ENCODE measurements at regions not wholly inside any gene's neighbourhood (a gene's known extent, or its start where the extent isn't known, plus 50 kb on each side); places are given as distances from the start of the nearest gene placed in this dataset.

- Mint-ChIP-seq H3K36me3 (peaks cover 0 to 5% (median 0%) of the 10 kb centered on the region in 3 donors), H3K9me3 (peaks cover 4 to 55% (median 27%) of the 10 kb centered on the region in 9 donors), H3K27ac (no peak overlapping the region), H3K4me3 (no peak overlapping the region), H3K4me1 (no peaks in the 10 kb centered on the region), H3K27me3 (no peaks in the 10 kb centered on the region)
- ATAC-seq (no peak), DNase-seq (no peak)
- POLR2A ChIA-PET, result no interaction called here
Measured at GRCh38 chr5:20649966-20650365, 662.0 kb upstream of the CDH18 start.

- H3K9me3 Mint-ChIP-seq, result peaks cover 4 to 54% (median 27%) of the 10 kb centered on the region in 9 donors
- ATAC-seq (no peak), DNase-seq (no peak)
- no peak overlapping the region for H3K27ac Mint-ChIP-seq
- peaks cover 0 to 5% (median 0%) of the 10 kb centered on the region in 3 donors for H3K36me3 Mint-ChIP-seq
- H3K4me1 Mint-ChIP-seq, result no peaks in the 10 kb centered on the region
- H3K27me3 Mint-ChIP-seq, result no peaks in the 10 kb centered on the region
- POLR2A ChIA-PET, result no interaction called here
- no peak overlapping the region for H3K4me3 Mint-ChIP-seq
Measured at GRCh38 chr5:20648981-20649380, 661.0 kb upstream of the CDH18 start.

GRCh38 chr5:20636686-20637085 lies 648.7 kb upstream of the CDH18 start:
- H3K9me3 Mint-ChIP-seq, result peaks cover 3 to 41% (median 11%) of the 10 kb centered on the region in 9 donors
- DNase-seq, result no peak
- H3K27ac Mint-ChIP-seq, result no peak overlapping the region
- ATAC-seq, result no peak
- no peaks in the 10 kb centered on the region for H3K36me3 Mint-ChIP-seq
- no peaks in the 10 kb centered on the region for H3K27me3 Mint-ChIP-seq
- no peak overlapping the region for H3K4me3 Mint-ChIP-seq
- H3K4me1 Mint-ChIP-seq, result no peaks in the 10 kb centered on the region
- POLR2A ChIA-PET, result no interaction called here

- no peak overlapping the region for H3K4me3 Mint-ChIP-seq
- ATAC-seq (no peak), DNase-seq (no peak)
- no peaks in the 10 kb centered on the region for H3K4me1 Mint-ChIP-seq
- no peaks in the 10 kb centered on the region for H3K36me3 Mint-ChIP-seq
- no peaks in the 10 kb centered on the region for H3K27me3 Mint-ChIP-seq
- H3K27ac Mint-ChIP-seq, result no peak overlapping the region
- H3K9me3 Mint-ChIP-seq, result peaks cover 0 to 18% (median 9%) of the 10 kb centered on the region in 9 donors
- POLR2A ChIA-PET, result no interaction called here
Measured at GRCh38 chr5:20619591-20619990, 631.6 kb upstream of the CDH18 start.

- Mint-ChIP-seq H3K36me3 (no peaks in the 10 kb centered on the region), H3K27ac (no peak overlapping the region), H3K4me1 (no peaks in the 10 kb centered on the region), H3K27me3 (no peaks in the 10 kb centered on the region), H3K4me3 (no peak overlapping the region), H3K9me3 (peaks cover 0 to 18% (median 6%) of the 10 kb centered on the region in 9 donors)
- DNase-seq (no peak), ATAC-seq (no peak)
- POLR2A ChIA-PET, result no interaction called here
Measured at GRCh38 chr5:20618340-20618739, 630.3 kb upstream of the CDH18 start.

- no peak overlapping the region for H3K4me3 Mint-ChIP-seq
- H3K4me1 Mint-ChIP-seq, result no peaks in the 10 kb centered on the region
- peaks cover 0 to 18% (median 6%) of the 10 kb centered on the region in 9 donors for H3K9me3 Mint-ChIP-seq
- ATAC-seq (no peak), DNase-seq (no peak)
- no peak overlapping the region for H3K27ac Mint-ChIP-seq
- POLR2A ChIA-PET, result no interaction called here
- no peaks in the 10 kb centered on the region for H3K36me3 Mint-ChIP-seq
- no peaks in the 10 kb centered on the region for H3K27me3 Mint-ChIP-seq
Measured at GRCh38 chr5:20617841-20618240, 629.8 kb upstream of the CDH18 start.

GRCh38 chr5:20615888-20616563 lies 628.0 kb upstream of the CDH18 start:
- Mint-ChIP-seq H3K9me3 (peaks cover 0 to 17% (median 5%) of the 10 kb centered on the region in 9 donors), H3K27ac (no peak overlapping the region), H3K27me3 (no peaks in the 10 kb centered on the region), H3K4me1 (no peaks in the 10 kb centered on the region), H3K4me3 (no peak overlapping the region), H3K36me3 (no peaks in the 10 kb centered on the region)
- ATAC-seq (no peak), DNase-seq (no peak)
- POLR2A ChIA-PET, result no interaction called here

- no peaks in the 10 kb centered on the region for H3K36me3 Mint-ChIP-seq
- no peaks in the 10 kb centered on the region for H3K4me1 Mint-ChIP-seq
- peaks cover 0 to 20% (median 3%) of the 10 kb centered on the region in 9 donors for H3K9me3 Mint-ChIP-seq
- ATAC-seq (no peak), DNase-seq (no peak)
- POLR2A ChIA-PET, result no interaction called here
- no peak overlapping the region for H3K27ac Mint-ChIP-seq
- H3K4me3 Mint-ChIP-seq, result no peak overlapping the region
- no peaks in the 10 kb centered on the region for H3K27me3 Mint-ChIP-seq
Measured at GRCh38 chr5:20611620-20612019, 623.6 kb upstream of the CDH18 start.

- Mint-ChIP-seq H3K36me3 (no peaks in the 10 kb centered on the region), H3K9me3 (peaks cover 0 to 16% (median 1%) of the 10 kb centered on the region in 9 donors), H3K4me1 (no peaks in the 10 kb centered on the region), H3K4me3 (no peak overlapping the region), H3K27me3 (no peaks in the 10 kb centered on the region), H3K27ac (no peak overlapping the region)
- ATAC-seq (no peak), DNase-seq (no peak)
- POLR2A ChIA-PET, result no interaction called here
Measured at GRCh38 chr5:20610681-20611080, 622.7 kb upstream of the CDH18 start.

GRCh38 chr5:20609126-20609525 lies 621.1 kb upstream of the CDH18 start:
- ATAC-seq (no peak), DNase-seq (no peak)
- peaks cover 0 to 12% (median 1%) of the 10 kb centered on the region in 9 donors for H3K9me3 Mint-ChIP-seq
- no peaks in the 10 kb centered on the region for H3K36me3 Mint-ChIP-seq
- H3K27me3 Mint-ChIP-seq, result no peaks in the 10 kb centered on the region
- H3K27ac Mint-ChIP-seq, result no peak overlapping the region
- H3K4me1 Mint-ChIP-seq, result no peaks in the 10 kb centered on the region
- no peak overlapping the region for H3K4me3 Mint-ChIP-seq
- POLR2A ChIA-PET, result no interaction called here

GRCh38 chr5:20608567-20608966 lies 620.6 kb upstream of the CDH18 start:
- POLR2A ChIA-PET, result no interaction called here
- no peak for DNase-seq
- Mint-ChIP-seq H3K27ac (no peak overlapping the region), H3K4me3 (no peak overlapping the region), H3K9me3 (peaks cover 0 to 12% (median 3%) of the 10 kb centered on the region in 9 donors), H3K4me1 (no peaks in the 10 kb centered on the region), H3K36me3 (no peaks in the 10 kb centered on the region), H3K27me3 (no peaks in the 10 kb centered on the region)
- no peak for ATAC-seq

GRCh38 chr5:20605732-20606525 lies 617.9 kb upstream of the CDH18 start:
- no peaks in the 10 kb centered on the region for H3K27me3 Mint-ChIP-seq
- POLR2A ChIA-PET, result no interaction called here
- ATAC-seq (no peak), DNase-seq (no peak)
- H3K9me3 Mint-ChIP-seq, result peaks cover 0 to 24% (median 10%) of the 10 kb centered on the region in 9 donors
- H3K4me1 Mint-ChIP-seq, result no peaks in the 10 kb centered on the region
- no peak overlapping the region for H3K4me3 Mint-ChIP-seq
- H3K36me3 Mint-ChIP-seq, result no peaks in the 10 kb centered on the region
- no peak overlapping the region for H3K27ac Mint-ChIP-seq

- Mint-ChIP-seq H3K4me1 (no peaks in the 10 kb centered on the region), H3K36me3 (no peaks in the 10 kb centered on the region), H3K27ac (no peak overlapping the region), H3K9me3 (peaks cover 0 to 24% (median 10%) of the 10 kb centered on the region in 9 donors), H3K27me3 (no peaks in the 10 kb centered on the region), H3K4me3 (no peak overlapping the region)
- no peak for DNase-seq
- no peak for ATAC-seq
- POLR2A ChIA-PET, result no interaction called here
Measured at GRCh38 chr5:20604992-20605391, 617.0 kb upstream of the CDH18 start.

All from naive thymus-derived CD8-positive, alpha-beta T cell (primary cell).